Ishikawa (cell line): ENCODE measurements at regions not wholly inside any gene's neighbourhood (a gene's known extent, or its start where the extent isn't known, plus 50 kb on each side); places are given as distances from the start of the nearest gene placed in this dataset.

Experiments used
- CEBPB ChIP-seq: IDR thresholded peaks from 2 replicates; pipeline ENCODE4 v1.6.1; 2012
- EGR1 ChIP-seq: IDR thresholded peaks from 2 replicates; pipeline ENCODE4 v1.6.1; 2012
- FOXM1 ChIP-seq: IDR thresholded peaks from 2 replicates; pipeline ENCODE4 v1.6.1; 2012; ENCODE audit warnings: low read depth, borderline replicate concordance
- TAF1 ChIP-seq: IDR thresholded peaks from 2 replicates; pipeline ENCODE4 v1.6.1; 2012; ENCODE audit warnings: low read depth, mild to moderate bottlenecking
- YY1 ChIP-seq: IDR thresholded peaks from 2 replicates; pipeline ENCODE4 v1.6.1; 2012; ENCODE audit warnings: low read depth
- TF ChIP-seq, protein P1 (sequence below): IDR thresholded peaks from 2 replicates; pipeline ENCODE4 v1.6.1; 2012; ENCODE audit warnings: low read depth, mild to moderate bottlenecking
- TF ChIP-seq, protein P2 (sequence below): IDR thresholded peaks from 2 replicates; pipeline ENCODE4 v1.6.1; 2012
- TF ChIP-seq, protein P3 (sequence below): IDR thresholded peaks from 2 replicates; pipeline ENCODE4 v1.6.1; 2012

DNA sequence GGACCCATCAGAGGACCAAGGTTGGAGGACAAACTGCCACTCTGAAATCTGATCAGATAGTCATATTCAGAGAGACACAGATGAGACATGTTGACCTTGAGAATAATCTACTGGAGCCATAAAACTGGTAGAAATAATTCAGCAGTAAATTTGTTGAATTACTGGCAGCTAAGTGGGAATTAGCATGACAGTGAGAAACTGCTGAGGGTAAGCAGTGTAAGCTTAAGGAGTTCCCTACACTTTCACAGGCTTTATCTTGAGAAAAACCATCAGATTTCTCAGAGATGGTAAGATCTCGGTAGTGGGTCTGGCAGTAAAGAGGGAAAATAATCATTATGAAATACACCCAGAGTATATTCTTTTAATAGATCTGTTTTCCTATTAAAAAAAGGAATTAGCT lies 213.7 kb downstream of the TECRL start:
- TF ChIP-seq FOXM1 (no peak), EGR1 (no peak), YY1 (no peak), CEBPB (no peak), TAF1 (no peak)
- TF ChIP-seq, protein P1, sequence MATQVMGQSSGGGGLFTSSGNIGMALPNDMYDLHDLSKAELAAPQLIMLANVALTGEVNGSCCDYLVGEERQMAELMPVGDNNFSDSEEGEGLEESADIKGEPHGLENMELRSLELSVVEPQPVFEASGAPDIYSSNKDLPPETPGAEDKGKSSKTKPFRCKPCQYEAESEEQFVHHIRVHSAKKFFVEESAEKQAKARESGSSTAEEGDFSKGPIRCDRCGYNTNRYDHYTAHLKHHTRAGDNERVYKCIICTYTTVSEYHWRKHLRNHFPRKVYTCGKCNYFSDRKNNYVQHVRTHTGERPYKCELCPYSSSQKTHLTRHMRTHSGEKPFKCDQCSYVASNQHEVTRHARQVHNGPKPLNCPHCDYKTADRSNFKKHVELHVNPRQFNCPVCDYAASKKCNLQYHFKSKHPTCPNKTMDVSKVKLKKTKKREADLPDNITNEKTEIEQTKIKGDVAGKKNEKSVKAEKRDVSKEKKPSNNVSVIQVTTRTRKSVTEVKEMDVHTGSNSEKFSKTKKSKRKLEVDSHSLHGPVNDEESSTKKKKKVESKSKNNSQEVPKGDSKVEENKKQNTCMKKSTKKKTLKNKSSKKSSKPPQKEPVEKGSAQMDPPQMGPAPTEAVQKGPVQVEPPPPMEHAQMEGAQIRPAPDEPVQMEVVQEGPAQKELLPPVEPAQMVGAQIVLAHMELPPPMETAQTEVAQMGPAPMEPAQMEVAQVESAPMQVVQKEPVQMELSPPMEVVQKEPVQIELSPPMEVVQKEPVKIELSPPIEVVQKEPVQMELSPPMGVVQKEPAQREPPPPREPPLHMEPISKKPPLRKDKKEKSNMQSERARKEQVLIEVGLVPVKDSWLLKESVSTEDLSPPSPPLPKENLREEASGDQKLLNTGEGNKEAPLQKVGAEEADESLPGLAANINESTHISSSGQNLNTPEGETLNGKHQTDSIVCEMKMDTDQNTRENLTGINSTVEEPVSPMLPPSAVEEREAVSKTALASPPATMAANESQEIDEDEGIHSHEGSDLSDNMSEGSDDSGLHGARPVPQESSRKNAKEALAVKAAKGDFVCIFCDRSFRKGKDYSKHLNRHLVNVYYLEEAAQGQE: no peak
- TF ChIP-seq, protein P2, sequence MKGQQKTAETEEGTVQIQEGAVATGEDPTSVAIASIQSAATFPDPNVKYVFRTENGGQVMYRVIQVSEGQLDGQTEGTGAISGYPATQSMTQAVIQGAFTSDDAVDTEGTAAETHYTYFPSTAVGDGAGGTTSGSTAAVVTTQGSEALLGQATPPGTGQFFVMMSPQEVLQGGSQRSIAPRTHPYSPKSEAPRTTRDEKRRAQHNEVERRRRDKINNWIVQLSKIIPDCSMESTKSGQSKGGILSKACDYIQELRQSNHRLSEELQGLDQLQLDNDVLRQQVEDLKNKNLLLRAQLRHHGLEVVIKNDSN: no peak
- TF ChIP-seq, protein P3, sequence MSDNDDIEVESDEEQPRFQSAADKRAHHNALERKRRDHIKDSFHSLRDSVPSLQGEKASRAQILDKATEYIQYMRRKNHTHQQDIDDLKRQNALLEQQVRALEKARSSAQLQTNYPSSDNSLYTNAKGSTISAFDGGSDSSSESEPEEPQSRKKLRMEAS: no peak
